ENCODE measurements at regions not wholly inside any gene's neighbourhood (a gene's known extent, or its start where the extent isn't known, plus 50 kb on each side); places are given as distances from the start of the nearest gene placed in this dataset.

DNA sequence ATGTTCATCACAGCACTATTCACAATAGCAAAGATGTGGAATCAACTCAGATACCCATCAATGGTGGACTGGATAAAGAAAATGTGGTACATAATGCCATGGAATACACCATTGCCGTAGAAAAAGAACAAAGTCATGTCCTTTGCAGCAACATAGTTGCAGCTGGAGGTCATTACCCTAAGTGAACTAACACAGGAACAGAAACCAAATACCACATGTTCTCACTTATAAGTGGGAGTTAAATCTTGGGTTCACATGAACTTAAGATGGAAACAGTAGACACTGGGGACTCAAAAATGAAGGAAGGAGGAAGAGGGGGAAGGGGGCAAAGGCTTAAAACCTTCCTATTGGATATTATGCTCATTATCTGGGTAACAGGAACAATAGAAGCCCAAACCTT is 228.1 kb upstream of the RAB6C start:
- no peak overlapping the region for H3K27ac ChIP-seq
- TF ChIP-seq, protein P1, sequence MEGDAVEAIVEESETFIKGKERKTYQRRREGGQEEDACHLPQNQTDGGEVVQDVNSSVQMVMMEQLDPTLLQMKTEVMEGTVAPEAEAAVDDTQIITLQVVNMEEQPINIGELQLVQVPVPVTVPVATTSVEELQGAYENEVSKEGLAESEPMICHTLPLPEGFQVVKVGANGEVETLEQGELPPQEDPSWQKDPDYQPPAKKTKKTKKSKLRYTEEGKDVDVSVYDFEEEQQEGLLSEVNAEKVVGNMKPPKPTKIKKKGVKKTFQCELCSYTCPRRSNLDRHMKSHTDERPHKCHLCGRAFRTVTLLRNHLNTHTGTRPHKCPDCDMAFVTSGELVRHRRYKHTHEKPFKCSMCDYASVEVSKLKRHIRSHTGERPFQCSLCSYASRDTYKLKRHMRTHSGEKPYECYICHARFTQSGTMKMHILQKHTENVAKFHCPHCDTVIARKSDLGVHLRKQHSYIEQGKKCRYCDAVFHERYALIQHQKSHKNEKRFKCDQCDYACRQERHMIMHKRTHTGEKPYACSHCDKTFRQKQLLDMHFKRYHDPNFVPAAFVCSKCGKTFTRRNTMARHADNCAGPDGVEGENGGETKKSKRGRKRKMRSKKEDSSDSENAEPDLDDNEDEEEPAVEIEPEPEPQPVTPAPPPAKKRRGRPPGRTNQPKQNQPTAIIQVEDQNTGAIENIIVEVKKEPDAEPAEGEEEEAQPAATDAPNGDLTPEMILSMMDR (conservative IDR thresholded peaks at IDR 0.05) = no peak

DNA sequence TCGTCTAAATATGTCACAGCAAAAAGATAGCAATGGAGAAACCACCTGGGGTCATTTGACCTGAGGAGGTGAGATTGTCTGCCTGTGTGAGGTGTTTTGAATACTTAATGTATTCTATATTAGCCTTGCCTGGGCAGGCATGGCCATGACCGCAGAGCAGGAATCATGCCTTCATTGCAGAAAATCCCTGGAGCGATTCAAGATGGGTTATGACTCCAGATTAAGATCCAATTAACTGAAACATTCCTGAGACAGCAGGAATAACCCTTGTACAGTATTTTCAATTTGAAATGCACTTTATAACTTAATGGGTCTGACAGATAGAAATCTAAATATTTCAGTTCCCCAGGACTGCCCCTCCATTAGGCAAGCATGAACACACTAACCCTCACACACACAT is 227.3 kb upstream of the RAB6C start:
- TF ChIP-seq, protein P1 (conservative IDR thresholded peaks at IDR 0.05) = no peak

DNA sequence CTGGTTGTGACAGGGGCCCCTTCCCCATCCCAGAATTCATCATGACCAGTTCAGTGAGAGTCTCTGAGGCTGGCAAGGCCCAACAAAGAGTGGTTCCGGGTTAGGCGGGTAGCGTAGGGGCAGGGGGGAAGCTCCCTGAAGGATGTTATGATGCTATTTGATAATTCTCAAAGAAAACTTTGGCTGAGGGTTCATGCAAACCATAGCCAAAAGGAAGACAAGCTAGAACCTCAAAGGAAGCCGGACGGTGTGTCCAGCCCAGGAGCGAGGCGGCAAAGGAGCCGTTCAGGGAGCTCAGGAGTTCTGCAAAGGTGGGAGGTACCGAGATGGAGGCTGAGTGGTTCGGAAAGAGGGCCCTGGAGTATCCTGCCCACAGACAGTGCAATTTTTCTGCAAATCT is 226.8 kb upstream of the RAB6C start:
- TF ChIP-seq, protein P1 (conservative IDR thresholded peaks at IDR 0.05) = no peak
- H3K27ac ChIP-seq = no peak overlapping the region

More for the DNA sequence above, 227.3 kb upstream of the RAB6C start:
- no peak overlapping the region for H3K27ac ChIP-seq

DNA sequence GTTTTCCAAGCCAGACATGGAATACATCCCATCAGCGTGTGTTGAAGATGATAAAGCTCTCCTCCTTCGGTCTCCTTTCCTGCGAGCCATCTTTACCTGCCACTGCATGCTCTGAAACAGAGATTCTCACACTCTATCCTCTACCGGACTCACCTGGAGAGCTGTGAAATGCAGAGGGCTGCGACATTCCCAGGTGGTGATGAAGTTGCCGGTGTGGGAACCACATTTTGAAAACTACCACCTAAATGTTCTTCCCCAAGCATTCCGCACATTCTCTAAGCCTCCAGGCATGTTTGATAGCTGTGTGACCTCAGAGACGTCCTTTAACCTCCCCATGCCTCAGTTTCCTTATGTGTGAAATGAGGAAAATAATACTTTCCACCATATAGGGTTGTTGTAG is 226.2 kb upstream of the RAB6C start:
- H3K27ac ChIP-seq = no peak overlapping the region
- TF ChIP-seq, protein P1 (conservative IDR thresholded peaks at IDR 0.05) = no peak

DNA sequence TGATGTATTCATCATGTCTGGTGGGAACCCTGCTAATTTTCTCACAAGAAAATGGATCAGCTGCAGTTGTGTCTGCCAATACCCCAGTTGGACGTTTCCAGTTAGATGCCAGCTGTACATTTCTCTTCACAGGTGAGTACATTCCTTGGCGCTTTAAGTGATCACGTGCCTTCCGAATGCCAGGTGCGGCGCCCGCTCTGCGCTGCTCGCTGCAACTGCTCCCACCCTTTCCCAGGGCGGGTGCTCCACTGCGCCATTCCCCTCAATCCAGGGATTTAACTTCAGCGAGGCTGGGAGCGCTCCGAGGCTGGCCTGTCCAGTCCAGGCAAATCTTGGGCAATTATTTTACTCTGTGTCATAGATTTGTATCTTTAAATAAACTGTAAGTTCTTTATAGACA is 225.0 kb upstream of the RAB6C start:
- no peak overlapping the region for H3K27ac ChIP-seq
- TF ChIP-seq, protein P1 (conservative IDR thresholded peaks at IDR 0.05) = no peak

DNA sequence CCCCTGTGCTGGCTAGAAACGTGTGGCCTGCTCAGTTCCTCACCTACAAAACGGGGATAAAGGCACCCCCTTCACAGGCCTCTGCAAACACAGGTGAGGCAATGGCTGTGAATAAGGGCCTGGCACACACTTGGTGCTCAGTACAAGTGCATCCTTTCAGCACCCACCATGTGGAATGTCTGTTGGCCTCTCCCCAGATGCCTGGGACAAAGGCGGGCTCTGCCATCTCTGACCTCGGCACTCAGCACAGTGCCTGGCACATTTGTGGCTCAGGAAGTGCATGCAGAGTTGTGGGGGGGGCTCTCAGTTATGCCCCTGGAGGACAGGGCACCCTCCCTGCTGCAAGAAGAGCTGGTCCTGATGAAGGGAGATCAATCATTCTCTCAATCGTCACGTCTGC is 224.6 kb upstream of the RAB6C start:
- TF ChIP-seq, protein P1 (conservative IDR thresholded peaks at IDR 0.05) = no peak
- no peak overlapping the region for H3K27ac ChIP-seq

DNA sequence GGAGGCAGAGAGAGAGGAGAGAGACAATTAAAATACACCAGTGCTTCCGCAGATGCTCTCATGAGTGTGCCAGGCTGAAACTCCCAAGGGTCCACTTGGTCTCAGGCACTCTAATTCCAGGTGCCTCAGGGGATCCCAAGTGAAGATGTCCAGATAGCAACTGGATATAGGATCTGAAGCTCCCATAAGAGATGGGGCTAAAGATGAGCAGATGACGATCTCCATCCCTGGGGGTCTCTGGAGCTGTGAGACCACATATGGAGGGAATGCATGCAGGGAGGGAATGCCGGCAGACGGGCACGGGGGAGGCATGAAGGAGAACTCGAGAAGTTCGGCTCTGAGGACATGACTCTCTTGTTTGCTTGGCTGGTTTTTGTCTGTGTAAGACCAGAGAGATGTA is 223.7 kb upstream of the RAB6C start:
- H3K27ac ChIP-seq = no peak overlapping the region
- TF ChIP-seq, protein P1 (conservative IDR thresholded peaks at IDR 0.05) = no peak

DNA sequence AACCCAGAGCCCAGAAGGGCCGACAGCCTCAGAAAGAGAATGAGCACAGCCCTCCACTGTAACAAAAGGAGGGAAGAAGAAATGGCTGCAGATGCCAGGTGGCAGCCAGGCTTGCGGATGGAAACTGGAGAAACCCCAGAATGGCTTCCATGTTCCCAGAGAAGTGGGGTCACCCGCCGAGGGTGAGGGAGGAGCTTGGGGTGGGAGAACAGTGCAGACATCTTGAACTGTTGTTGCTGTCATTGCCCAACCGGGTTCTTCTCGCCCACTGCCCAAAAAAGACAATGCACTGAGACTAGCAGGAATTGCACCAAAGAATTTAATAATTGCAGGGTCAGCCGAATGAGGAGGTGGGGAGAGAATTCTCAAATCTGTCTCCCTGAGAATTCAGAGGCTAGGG is 223.2 kb upstream of the RAB6C start:
- TF ChIP-seq, protein P1 (conservative IDR thresholded peaks at IDR 0.05) = no peak
- no peak overlapping the region for H3K27ac ChIP-seq

Measured in VCaP (cell line).